HG03060 (cell line): ENCODE measurements at regions not wholly inside any gene's neighbourhood (a gene's known extent, or its start where the extent isn't known, plus 50 kb on each side); places are given as distances from the start of the nearest gene placed in this dataset.

ENCODE experiments used
- ATAC-seq: cut with Tn5 transposase; IDR thresholded peaks from one replicate; pipeline ENCODE4 v1.9.1; 2021; ENCODE audit warnings: low read depth, moderate number of reproducible peaks; ENCODE audit not compliant: unreplicated experiment

- ATAC-seq, result no peak
These were observed 98.3 kb upstream of the NWD2 start for GRCh38 chr4:37146260-37146659.

- no peak for ATAC-seq
These were observed 86.9 kb upstream of the NWD2 start for GRCh38 chr4:37157476-37158167.

- ATAC-seq, result no peak
These were observed 83.9 kb upstream of the NWD2 start for GRCh38 chr4:37160653-37161052.

GRCh38 chr4:37165844-37166243 is 78.7 kb upstream of the NWD2 start:
- ATAC-seq, result no peak

GRCh38 chr4:37169956-37170355 is 74.6 kb upstream of the NWD2 start:
- no peak for ATAC-seq

GRCh38 chr4:37188100-37188499 is 56.4 kb upstream of the NWD2 start:
- no peak for ATAC-seq
